ENCODE measurements at regions not wholly inside any gene's neighbourhood (a gene's known extent, or its start where the extent isn't known, plus 50 kb on each side); places are given as distances from the start of the nearest gene placed in this dataset.

GRCh38 chr1:188188317-188188716 is 1359.6 kb downstream of the PLA2G4A start:
- intact Hi-C loops (cut with DNase I) = no loop called here
- no peaks in the 10 kb centered on the region for H3K9me3 ChIP-seq
- no peaks in the 10 kb centered on the region for H3K27me3 ChIP-seq
- DNase-seq = no peak
- no peak for ATAC-seq
- no peaks in the 10 kb centered on the region for H3K4me1 ChIP-seq
- no peak overlapping the region for H3K4me3 ChIP-seq
- no peak overlapping the region for H3K27ac ChIP-seq
- 63 to 76% methylated on average over 2 of the region's 2 CpGs for WGBS, 2 donors
- TF ChIP-seq POLR2A (IDR thresholded peaks at IDR 0.05) (no peak), CTCF (IDR thresholded peaks at IDR 0.05) (no peak)
- no peaks in the 10 kb centered on the region for H3K36me3 ChIP-seq (replicated peaks in 1 of 2; ENCODE audit: insufficient read depth in 1 of 2, low read depth in 2 of 2)

- intact Hi-C loops (cut with DNase I) = no loop called here
- no peak for DNase-seq
- no peak for TF ChIP-seq CTCF (IDR thresholded peaks at IDR 0.05)
- TF ChIP-seq POLR2A (IDR thresholded peaks at IDR 0.05) = no peak
- Histone ChIP-seq H3K27ac (no peak overlapping the region), H3K36me3 (replicated peaks in 1 of 2; ENCODE audit: insufficient read depth in 1 of 2, low read depth in 2 of 2) (no peaks in the 10 kb centered on the region), H3K4me1 (no peaks in the 10 kb centered on the region), H3K9me3 (no peaks in the 10 kb centered on the region), H3K4me3 (no peak overlapping the region), H3K27me3 (no peaks in the 10 kb centered on the region)
- ATAC-seq = no peak
- 10 to 76% methylated on average over 1 of the region's 1 CpG for WGBS, 2 donors
Measured at GRCh38 chr1:188194916-188195315, 1366.2 kb downstream of the PLA2G4A start.

GRCh38 chr1:188218289-188218688 is 1389.5 kb downstream of the PLA2G4A start:
- H3K9me3 ChIP-seq = no peaks in the 10 kb centered on the region
- intact Hi-C loops (cut with DNase I) = no loop called here
- no peak for ATAC-seq
- TF ChIP-seq CTCF (IDR thresholded peaks at IDR 0.05) = no peak
- TF ChIP-seq POLR2A (IDR thresholded peaks at IDR 0.05) = no peak
- no peaks in the 10 kb centered on the region for H3K36me3 ChIP-seq (replicated peaks in 1 of 2; ENCODE audit: insufficient read depth in 1 of 2, low read depth in 2 of 2)
- H3K27me3 ChIP-seq = no peaks in the 10 kb centered on the region
- no peak overlapping the region for H3K4me3 ChIP-seq
- H3K27ac ChIP-seq = no peak overlapping the region
- DNase-seq = no peak
- no peaks in the 10 kb centered on the region for H3K4me1 ChIP-seq
- 77 to 86% methylated on average over 1 of the region's 1 CpG for WGBS, 2 donors

- no peak overlapping the region for H3K4me3 ChIP-seq
- no peak for ATAC-seq
- TF ChIP-seq CTCF (IDR thresholded peaks at IDR 0.05) (no peak), POLR2A (IDR thresholded peaks at IDR 0.05) (no peak)
- no peaks in the 10 kb centered on the region for H3K36me3 ChIP-seq (replicated peaks in 1 of 2; ENCODE audit: insufficient read depth in 1 of 2, low read depth in 2 of 2)
- no peaks in the 10 kb centered on the region for H3K4me1 ChIP-seq
- H3K9me3 ChIP-seq = no peaks in the 10 kb centered on the region
- intact Hi-C loops (cut with DNase I) = no loop called here
- WGBS, 2 donors = 68 to 70% methylated on average over 1 of the region's 1 CpG
- no peak for DNase-seq
- no peak overlapping the region for H3K27ac ChIP-seq
- H3K27me3 ChIP-seq = no peaks in the 10 kb centered on the region
Measured at GRCh38 chr1:188220051-188220450, 1391.3 kb downstream of the PLA2G4A start.

- intact Hi-C loops (cut with DNase I) = no loop called here
- Histone ChIP-seq H3K9me3 (no peaks in the 10 kb centered on the region), H3K4me3 (no peak overlapping the region), H3K27ac (no peak overlapping the region), H3K36me3 (replicated peaks in 1 of 2; ENCODE audit: insufficient read depth in 1 of 2, low read depth in 2 of 2) (no peaks in the 10 kb centered on the region), H3K4me1 (no peaks in the 10 kb centered on the region), H3K27me3 (no peaks in the 10 kb centered on the region)
- TF ChIP-seq CTCF (IDR thresholded peaks at IDR 0.05) (no peak), POLR2A (IDR thresholded peaks at IDR 0.05) (no peak)
- ATAC-seq (no peak), DNase-seq (no peak)
Measured at GRCh38 chr1:188224263-188224662, 1395.5 kb downstream of the PLA2G4A start.

Data from body of pancreas (tissue), 4 donors.